Mesothelial cell of epicardium (in vitro differentiated cells): ENCODE measurements at regions not wholly inside any gene's neighbourhood (a gene's known extent, or its start where the extent isn't known, plus 50 kb on each side); places are given as distances from the start of the nearest gene placed in this dataset.

ENCODE experiments used
- DNase-seq, 2 experiments: peaks; one replicate each; pipeline ENCODE4 v3.0.0; 2021; ENCODE audit warnings: low spot score in 2 of 2; ENCODE audit not compliant: unreplicated experiment in 2 of 2
- H3K27ac Mint-ChIP-seq: 2 replicates; pipeline ENCODE4 v1.8.0; 2021; ENCODE audit warnings: mixed read lengths
- H3K27me3 Mint-ChIP-seq: 2 replicates; pipeline ENCODE4 v1.8.0; 2021; ENCODE audit warnings: low read depth, mixed read lengths
- H3K36me3 Mint-ChIP-seq: 2 replicates; pipeline ENCODE4 v1.8.0; 2021; ENCODE audit warnings: mixed read lengths
- H3K4me1 Mint-ChIP-seq: 2 replicates; pipeline ENCODE4 v1.8.0; 2021; ENCODE audit warnings: mixed read lengths
- H3K4me3 Mint-ChIP-seq: 2 replicates; pipeline ENCODE4 v1.8.0; 2021; ENCODE audit warnings: mild to moderate bottlenecking, moderate library complexity, mixed read lengths
- H3K9me3 Mint-ChIP-seq: 2 replicates; pipeline ENCODE4 v1.8.0; 2021; ENCODE audit warnings: mixed read lengths
- TF ChIP-seq, protein P1 (sequence below): fragments of 200-600 bp; sonication (generic); IDR thresholded peaks from one replicate; pipeline ENCODE4 v1.5.0; 2021; ENCODE audit warnings: antibody characterized with exemption; ENCODE audit not compliant: unreplicated experiment

GRCh38 chr7:17406738-17407137 is 108.3 kb downstream of the AHR start:
- H3K36me3 Mint-ChIP-seq: no peaks in the 10 kb centered on the region
- H3K4me1 Mint-ChIP-seq: peaks cover 4% of the 10 kb centered on the region
- H3K4me3 Mint-ChIP-seq: no peak overlapping the region
- no peaks in the 10 kb centered on the region for H3K9me3 Mint-ChIP-seq
- TF ChIP-seq, protein P1, sequence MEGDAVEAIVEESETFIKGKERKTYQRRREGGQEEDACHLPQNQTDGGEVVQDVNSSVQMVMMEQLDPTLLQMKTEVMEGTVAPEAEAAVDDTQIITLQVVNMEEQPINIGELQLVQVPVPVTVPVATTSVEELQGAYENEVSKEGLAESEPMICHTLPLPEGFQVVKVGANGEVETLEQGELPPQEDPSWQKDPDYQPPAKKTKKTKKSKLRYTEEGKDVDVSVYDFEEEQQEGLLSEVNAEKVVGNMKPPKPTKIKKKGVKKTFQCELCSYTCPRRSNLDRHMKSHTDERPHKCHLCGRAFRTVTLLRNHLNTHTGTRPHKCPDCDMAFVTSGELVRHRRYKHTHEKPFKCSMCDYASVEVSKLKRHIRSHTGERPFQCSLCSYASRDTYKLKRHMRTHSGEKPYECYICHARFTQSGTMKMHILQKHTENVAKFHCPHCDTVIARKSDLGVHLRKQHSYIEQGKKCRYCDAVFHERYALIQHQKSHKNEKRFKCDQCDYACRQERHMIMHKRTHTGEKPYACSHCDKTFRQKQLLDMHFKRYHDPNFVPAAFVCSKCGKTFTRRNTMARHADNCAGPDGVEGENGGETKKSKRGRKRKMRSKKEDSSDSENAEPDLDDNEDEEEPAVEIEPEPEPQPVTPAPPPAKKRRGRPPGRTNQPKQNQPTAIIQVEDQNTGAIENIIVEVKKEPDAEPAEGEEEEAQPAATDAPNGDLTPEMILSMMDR: no peak
- no peaks in the 10 kb centered on the region for H3K27me3 Mint-ChIP-seq
- no peak overlapping the region for H3K27ac Mint-ChIP-seq
- no peak for DNase-seq

DNA sequence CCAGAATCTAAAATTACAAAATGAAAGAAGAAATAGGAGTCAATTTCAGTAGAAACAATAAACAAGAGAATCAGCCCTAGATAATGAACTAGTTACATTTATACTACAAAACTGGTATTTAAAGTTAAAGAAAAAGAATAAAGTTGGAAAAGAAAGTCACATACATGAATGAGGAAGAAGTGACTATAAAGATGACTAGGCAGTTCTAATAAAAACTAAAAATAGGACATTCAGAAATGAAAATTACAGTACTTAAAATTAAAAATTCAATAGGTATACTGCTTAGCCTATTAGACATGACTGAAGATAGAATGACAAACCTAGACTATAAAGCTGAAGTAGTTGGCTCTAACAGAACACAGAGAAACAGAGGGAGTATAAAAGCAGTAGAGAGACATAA is 108.8 kb downstream of the AHR start:
- no peak for DNase-seq
- peaks cover 4% of the 10 kb centered on the region for H3K4me1 Mint-ChIP-seq
- TF ChIP-seq, protein P1: no peak
- H3K36me3 Mint-ChIP-seq: no peaks in the 10 kb centered on the region
- no peak overlapping the region for H3K27ac Mint-ChIP-seq
- no peaks in the 10 kb centered on the region for H3K9me3 Mint-ChIP-seq
- H3K27me3 Mint-ChIP-seq: no peaks in the 10 kb centered on the region
- no peak overlapping the region for H3K4me3 Mint-ChIP-seq

- Mint-ChIP-seq H3K9me3 (no peaks in the 10 kb centered on the region), H3K27me3 (no peaks in the 10 kb centered on the region), H3K36me3 (no peaks in the 10 kb centered on the region), H3K27ac (no peak overlapping the region), H3K4me3 (no peak overlapping the region), H3K4me1 (peaks cover 4% of the 10 kb centered on the region)
- DNase-seq: no peak
- TF ChIP-seq, protein P1: no peak
Observed at GRCh38 chr7:17408245-17408903, 109.9 kb downstream of the AHR start.

DNA sequence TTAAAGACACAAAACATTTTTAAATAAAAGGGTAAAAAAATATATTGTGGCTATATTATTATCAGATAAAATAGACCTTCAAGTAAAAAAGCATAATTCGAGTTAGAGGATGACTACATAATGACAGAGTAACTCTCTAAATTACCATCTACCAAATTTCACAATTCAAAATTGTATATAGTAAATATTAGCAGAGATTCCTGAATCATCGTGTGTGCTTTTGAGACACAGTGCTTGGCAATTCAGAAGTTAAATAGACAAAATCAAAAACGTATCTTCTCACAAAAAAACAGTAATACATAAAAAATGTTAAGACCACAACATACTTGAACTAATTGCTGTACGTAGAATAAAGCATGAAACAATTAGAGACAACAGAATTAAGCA is 110.4 kb downstream of the AHR start:
- TF ChIP-seq, protein P1: no peak
- H3K27ac Mint-ChIP-seq: no peak overlapping the region
- peaks cover 3% of the 10 kb centered on the region for H3K4me1 Mint-ChIP-seq
- H3K4me3 Mint-ChIP-seq: no peak overlapping the region
- DNase-seq: no peak
- no peaks in the 10 kb centered on the region for H3K9me3 Mint-ChIP-seq
- H3K27me3 Mint-ChIP-seq: no peaks in the 10 kb centered on the region
- H3K36me3 Mint-ChIP-seq: no peaks in the 10 kb centered on the region

DNA sequence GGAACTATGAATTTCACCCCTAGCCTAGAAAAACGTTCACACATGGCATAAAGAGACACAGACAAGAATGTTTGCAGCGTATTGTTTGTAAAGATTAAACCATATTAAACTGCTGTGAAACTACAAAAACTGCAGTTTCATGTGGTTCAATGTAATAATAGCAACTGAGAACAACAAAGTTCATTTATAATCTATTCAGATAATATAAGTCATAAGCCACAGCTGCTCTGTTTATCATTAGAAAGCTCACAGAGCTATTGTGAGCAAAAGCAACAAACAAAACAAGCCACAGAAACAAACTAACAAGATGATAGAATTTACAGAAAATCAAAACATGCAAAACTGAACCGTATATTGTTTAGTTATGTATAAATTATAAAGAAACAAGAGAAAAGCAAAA is 113.5 kb downstream of the AHR start:
- H3K4me1 Mint-ChIP-seq: no peaks in the 10 kb centered on the region
- no peaks in the 10 kb centered on the region for H3K36me3 Mint-ChIP-seq

More for the DNA sequence above, 113.5 kb downstream of the AHR start:
- H3K27ac Mint-ChIP-seq: no peak overlapping the region
- no peak overlapping the region for H3K4me3 Mint-ChIP-seq
- no peaks in the 10 kb centered on the region for H3K9me3 Mint-ChIP-seq
- no peaks in the 10 kb centered on the region for H3K27me3 Mint-ChIP-seq
- TF ChIP-seq, protein P1: no peak
- no peak for DNase-seq
